Colonic mucosa (tissue), 4 donors: ENCODE measurements at regions not wholly inside any gene's neighbourhood (a gene's known extent, or its start where the extent isn't known, plus 50 kb on each side); places are given as distances from the start of the nearest gene placed in this dataset.

Experiments used
- DNase-seq: peaks from one replicate; pipeline ENCODE4 v3.0.0-alpha.2; 2020
- H3K27ac ChIP-seq: fragments of 200-600 bp; one replicate; pipeline ENCODE4 v1.8.0; 2021
- H3K27me3 ChIP-seq: fragments of 200-600 bp; one replicate; pipeline ENCODE4 v1.8.0; 2021
- H3K36me3 ChIP-seq: fragments of 200-600 bp; one replicate; pipeline ENCODE4 v1.8.0; 2021
- H3K4me1 ChIP-seq: fragments of 200-600 bp; one replicate; pipeline ENCODE4 v1.8.0; 2021; ENCODE audit warnings: mild to moderate bottlenecking
- H3K4me3 ChIP-seq: fragments of 200-600 bp; one replicate; pipeline ENCODE4 v1.8.0; 2021
- H3K9ac ChIP-seq, 2 donors: one replicate each; pipeline ENCODE4 v1.7.0; 2013; ENCODE audit warnings: control low read depth in 2 of 2, low read depth in 2 of 2, low read length in 2 of 2
- H3K9me3 ChIP-seq: fragments of 200-600 bp; one replicate; pipeline ENCODE4 v1.8.0; 2021
- intact Hi-C: fragments of 100-400 bp; cut with DNase I; formaldehyde crosslinking; loops from one replicate; pipeline ENCODE4 v1.14.1; 2022
- TF ChIP-seq, protein P1 (sequence below): fragments of 200-600 bp; IDR thresholded peaks from one replicate; pipeline ENCODE4 v1.8.0; 2022; ENCODE audit warnings: antibody characterized with exemption, mild to moderate bottlenecking
- donor health status: healthy.
- donor health status: DM: no; HTN: no; CAD: no.
- donor health status: DM: no; HTN: no; CAD: no.

DNA sequence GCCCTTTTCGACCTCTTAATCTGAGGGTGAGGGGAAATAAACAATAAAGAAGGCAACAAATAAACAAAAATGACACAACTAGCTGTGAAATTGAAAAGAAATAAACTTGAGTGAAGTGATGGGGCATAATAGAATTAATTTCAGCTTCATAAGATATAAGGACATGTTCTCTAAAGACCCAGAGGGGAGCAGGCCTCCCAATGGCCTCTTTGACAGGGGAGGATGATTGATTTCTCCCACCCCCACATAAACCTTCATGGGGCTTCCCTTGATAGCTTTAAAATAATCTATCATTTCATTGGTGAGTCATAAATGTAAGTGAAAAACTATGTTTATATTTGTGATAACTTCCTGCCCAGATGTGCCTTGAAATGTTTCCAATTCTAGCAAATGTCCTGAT lies 226.3 kb upstream of the RAG2 start:
- DNase-seq, result no peak

DNA sequence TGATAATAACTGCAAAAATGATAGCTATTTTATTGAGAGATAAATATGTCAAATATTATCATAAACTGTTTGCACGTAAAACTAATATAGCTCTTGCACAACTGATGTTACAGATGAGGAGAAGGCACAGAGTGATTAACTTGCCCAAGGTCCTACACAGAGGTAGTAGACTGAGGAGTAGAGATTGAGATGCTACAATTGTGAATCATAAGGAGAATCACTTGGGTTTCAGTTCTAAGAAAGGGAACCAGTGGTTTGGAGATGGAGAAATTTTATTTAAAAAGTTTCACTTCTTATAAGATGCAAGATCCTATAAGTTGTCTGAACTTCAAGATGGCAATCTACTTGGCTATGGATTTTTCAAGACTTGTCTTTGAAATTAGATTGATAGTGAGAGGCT lies 224.8 kb upstream of the RAG2 start:
- Histone ChIP-seq H3K9me3 (no peaks in the 10 kb centered on the region), H3K4me3 (no peak overlapping the region), H3K27me3 (no peaks in the 10 kb centered on the region), H3K9ac (no peak overlapping the region), H3K4me1 (no peaks in the 10 kb centered on the region), H3K36me3 (no peaks in the 10 kb centered on the region), H3K27ac (no peak overlapping the region)
- DNase-seq, result no peak
- intact Hi-C loops, result no loop called here
- TF ChIP-seq, protein P1, sequence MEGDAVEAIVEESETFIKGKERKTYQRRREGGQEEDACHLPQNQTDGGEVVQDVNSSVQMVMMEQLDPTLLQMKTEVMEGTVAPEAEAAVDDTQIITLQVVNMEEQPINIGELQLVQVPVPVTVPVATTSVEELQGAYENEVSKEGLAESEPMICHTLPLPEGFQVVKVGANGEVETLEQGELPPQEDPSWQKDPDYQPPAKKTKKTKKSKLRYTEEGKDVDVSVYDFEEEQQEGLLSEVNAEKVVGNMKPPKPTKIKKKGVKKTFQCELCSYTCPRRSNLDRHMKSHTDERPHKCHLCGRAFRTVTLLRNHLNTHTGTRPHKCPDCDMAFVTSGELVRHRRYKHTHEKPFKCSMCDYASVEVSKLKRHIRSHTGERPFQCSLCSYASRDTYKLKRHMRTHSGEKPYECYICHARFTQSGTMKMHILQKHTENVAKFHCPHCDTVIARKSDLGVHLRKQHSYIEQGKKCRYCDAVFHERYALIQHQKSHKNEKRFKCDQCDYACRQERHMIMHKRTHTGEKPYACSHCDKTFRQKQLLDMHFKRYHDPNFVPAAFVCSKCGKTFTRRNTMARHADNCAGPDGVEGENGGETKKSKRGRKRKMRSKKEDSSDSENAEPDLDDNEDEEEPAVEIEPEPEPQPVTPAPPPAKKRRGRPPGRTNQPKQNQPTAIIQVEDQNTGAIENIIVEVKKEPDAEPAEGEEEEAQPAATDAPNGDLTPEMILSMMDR, result no peak

More for the DNA sequence above, 226.3 kb upstream of the RAG2 start:
- TF ChIP-seq, protein P1, result no peak
- no peaks in the 10 kb centered on the region for H3K9me3 ChIP-seq
- H3K4me1 ChIP-seq, result no peaks in the 10 kb centered on the region
- intact Hi-C loops, result no loop called here
- H3K27ac ChIP-seq, result no peak overlapping the region
- H3K36me3 ChIP-seq, result no peaks in the 10 kb centered on the region
- H3K27me3 ChIP-seq, result no peaks in the 10 kb centered on the region
- no peak overlapping the region for H3K9ac ChIP-seq
- no peak overlapping the region for H3K4me3 ChIP-seq

DNA sequence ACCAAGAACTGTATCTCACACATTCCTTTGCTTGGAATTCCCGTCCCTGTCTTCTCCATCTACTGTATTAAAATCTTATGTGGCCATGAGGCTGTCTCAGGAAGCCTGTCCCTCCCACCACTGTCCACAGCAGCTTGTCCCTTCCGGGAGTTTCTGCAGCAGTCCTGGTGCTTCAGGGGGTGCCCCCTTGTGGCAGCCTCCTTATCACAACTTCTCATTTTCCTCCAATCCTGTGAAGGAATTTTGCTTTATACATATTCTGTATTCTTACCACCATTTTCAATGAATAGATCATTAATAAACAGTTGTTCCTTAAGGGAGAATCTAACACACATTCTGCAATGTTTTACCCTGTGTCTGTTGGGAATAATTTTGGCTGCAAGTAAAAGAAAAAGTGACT lies 220.4 kb upstream of the RAG2 start:
- intact Hi-C loops, result no loop called here
- H3K4me1 ChIP-seq, result no peaks in the 10 kb centered on the region

DNA sequence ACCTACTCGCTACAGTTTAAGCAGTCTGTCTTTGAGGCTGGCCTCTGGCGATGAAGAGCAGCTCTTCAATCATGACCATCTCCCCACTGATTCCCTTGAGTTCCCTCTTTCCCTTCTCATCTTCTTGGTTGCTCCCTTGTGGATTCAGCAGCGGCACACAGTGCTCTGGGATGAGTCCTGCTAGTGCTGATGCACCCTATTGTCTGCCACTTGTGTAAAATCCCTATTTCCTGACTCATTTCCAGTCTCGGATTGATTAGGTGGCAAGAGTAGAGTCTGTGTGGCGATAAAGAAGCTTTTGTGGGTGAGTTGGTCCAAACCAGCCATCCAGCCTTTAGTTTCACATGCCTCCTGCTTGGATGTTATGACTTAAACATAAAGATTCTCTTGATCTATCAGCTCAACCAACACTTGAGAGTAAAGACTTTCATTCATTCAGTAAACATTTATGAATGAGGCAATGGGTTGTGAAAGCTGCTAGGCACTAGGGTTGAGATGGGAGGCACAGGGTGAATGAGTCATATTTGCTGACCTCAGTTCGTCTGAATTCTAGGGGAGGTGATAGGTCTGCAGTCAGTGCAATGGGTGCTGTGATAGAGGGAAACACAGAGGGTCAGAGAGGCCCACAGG lies 219.4 kb upstream of the RAG2 start:
- Histone ChIP-seq H3K27ac (no peak overlapping the region), H3K4me3 (no peak overlapping the region), H3K9me3 (no peaks in the 10 kb centered on the region), H3K27me3 (no peaks in the 10 kb centered on the region), H3K36me3 (no peaks in the 10 kb centered on the region), H3K9ac (no peak overlapping the region), H3K4me1 (no peaks in the 10 kb centered on the region)
- TF ChIP-seq, protein P1, result no peak
- no peak for DNase-seq
- intact Hi-C loops, result no loop called here

More for the DNA sequence above, 220.4 kb upstream of the RAG2 start:
- Histone ChIP-seq H3K36me3 (no peaks in the 10 kb centered on the region), H3K9ac (no peak overlapping the region), H3K27me3 (no peaks in the 10 kb centered on the region), H3K27ac (no peak overlapping the region), H3K9me3 (no peaks in the 10 kb centered on the region), H3K4me3 (no peak overlapping the region)
- TF ChIP-seq, protein P1, result no peak
- no peak for DNase-seq

DNA sequence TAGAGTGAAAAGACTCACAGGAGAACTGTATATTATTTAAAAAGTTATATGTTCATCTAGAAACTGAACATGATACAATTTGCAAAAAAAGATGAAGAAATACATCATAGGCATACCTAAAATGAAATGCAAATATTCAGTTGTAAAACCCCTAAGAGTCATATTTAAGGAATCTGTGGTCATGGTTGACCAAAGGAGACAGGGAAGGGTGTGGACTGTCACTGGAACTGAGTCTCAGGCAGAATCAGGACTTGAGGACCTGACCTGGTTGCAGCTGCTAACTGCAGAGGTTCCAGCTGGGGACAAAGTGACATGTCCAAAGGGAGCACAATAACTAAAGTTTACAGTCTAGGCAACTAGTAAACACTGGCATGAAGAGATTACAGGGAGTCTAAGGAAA lies 211.3 kb upstream of the RAG2 start:
- no peaks in the 10 kb centered on the region for H3K36me3 ChIP-seq
- no peaks in the 10 kb centered on the region for H3K4me1 ChIP-seq
- DNase-seq, result no peak
- H3K4me3 ChIP-seq, result no peak overlapping the region
- no peak overlapping the region for H3K9ac ChIP-seq
- no peaks in the 10 kb centered on the region for H3K9me3 ChIP-seq
- H3K27me3 ChIP-seq, result no peaks in the 10 kb centered on the region
- H3K27ac ChIP-seq, result no peak overlapping the region
- TF ChIP-seq, protein P1, result no peak
- intact Hi-C loops, result no loop called here
